PFSK-1 (cell line): ENCODE measurements at regions not wholly inside any gene's neighbourhood (a gene's known extent, or its start where the extent isn't known, plus 50 kb on each side); places are given as distances from the start of the nearest gene placed in this dataset.

Experiments used
- FOXP2 ChIP-seq: optimal IDR thresholded peaks from 2 replicates; pipeline ENCODE3; 2011; ENCODE audit warnings: borderline replicate concordance, control low read depth, inconsistent platforms; ENCODE audit not compliant: insufficient read depth; ENCODE audit errors: extremely low read length, extremely low read depth
- POLR2AphosphoS5 ChIP-seq: IDR thresholded peaks from 2 replicates; pipeline ENCODE4 v1.6.1; 2012; ENCODE audit warnings: low read depth, mild to moderate bottlenecking, control low read depth, low read length, moderate library complexity
- SIN3A ChIP-seq: IDR thresholded peaks from 2 replicates; pipeline ENCODE4 v1.6.1; 2012; ENCODE audit warnings: mild to moderate bottlenecking, low read length, moderate library complexity, borderline replicate concordance; ENCODE audit not compliant: insufficient read depth
- TAF1 ChIP-seq: IDR thresholded peaks from 2 replicates; pipeline ENCODE4 v1.6.1; 2012; ENCODE audit warnings: low read length, control low read depth, borderline replicate concordance; ENCODE audit not compliant: insufficient read depth
- TF ChIP-seq, protein P1 (sequence below), 2 experiments: IDR thresholded peaks; 2 replicates each; pipeline versions ENCODE4 v1.6.1 to v1.8.0; 2011 to 2012; ENCODE audit warnings: low read depth in 2 of 2, low read length in 2 of 2, control low read depth in 1 of 2, inconsistent platforms in 1 of 2, mild to moderate bottlenecking in 1 of 2, moderate library complexity in 1 of 2; ENCODE audit not compliant: insufficient read depth in 1 of 2

DNA sequence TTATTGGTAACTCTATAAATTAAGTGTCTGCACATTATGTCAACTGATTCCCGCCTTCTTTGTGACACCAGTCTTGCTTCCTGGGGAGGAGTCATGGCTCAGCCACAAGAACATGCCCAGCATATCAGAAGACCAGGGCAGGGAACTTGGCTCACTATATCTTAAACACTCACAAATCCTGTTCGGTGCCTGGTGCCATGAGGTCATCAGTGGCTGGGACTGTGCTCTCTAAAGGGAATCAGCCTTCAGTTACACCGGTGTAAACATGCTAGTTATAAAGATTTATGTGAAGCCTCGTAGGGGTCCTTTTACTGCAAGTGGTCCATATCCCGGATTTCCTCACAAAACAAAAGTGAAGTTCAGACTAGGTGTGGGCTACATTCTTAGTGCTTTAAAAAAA is 73.1 kb upstream of the ZNF521 start:
- TF ChIP-seq POLR2AphosphoS5 (no peak), SIN3A (no peak), TAF1 (no peak), FOXP2 (no peak)
- TF ChIP-seq, protein P1, sequence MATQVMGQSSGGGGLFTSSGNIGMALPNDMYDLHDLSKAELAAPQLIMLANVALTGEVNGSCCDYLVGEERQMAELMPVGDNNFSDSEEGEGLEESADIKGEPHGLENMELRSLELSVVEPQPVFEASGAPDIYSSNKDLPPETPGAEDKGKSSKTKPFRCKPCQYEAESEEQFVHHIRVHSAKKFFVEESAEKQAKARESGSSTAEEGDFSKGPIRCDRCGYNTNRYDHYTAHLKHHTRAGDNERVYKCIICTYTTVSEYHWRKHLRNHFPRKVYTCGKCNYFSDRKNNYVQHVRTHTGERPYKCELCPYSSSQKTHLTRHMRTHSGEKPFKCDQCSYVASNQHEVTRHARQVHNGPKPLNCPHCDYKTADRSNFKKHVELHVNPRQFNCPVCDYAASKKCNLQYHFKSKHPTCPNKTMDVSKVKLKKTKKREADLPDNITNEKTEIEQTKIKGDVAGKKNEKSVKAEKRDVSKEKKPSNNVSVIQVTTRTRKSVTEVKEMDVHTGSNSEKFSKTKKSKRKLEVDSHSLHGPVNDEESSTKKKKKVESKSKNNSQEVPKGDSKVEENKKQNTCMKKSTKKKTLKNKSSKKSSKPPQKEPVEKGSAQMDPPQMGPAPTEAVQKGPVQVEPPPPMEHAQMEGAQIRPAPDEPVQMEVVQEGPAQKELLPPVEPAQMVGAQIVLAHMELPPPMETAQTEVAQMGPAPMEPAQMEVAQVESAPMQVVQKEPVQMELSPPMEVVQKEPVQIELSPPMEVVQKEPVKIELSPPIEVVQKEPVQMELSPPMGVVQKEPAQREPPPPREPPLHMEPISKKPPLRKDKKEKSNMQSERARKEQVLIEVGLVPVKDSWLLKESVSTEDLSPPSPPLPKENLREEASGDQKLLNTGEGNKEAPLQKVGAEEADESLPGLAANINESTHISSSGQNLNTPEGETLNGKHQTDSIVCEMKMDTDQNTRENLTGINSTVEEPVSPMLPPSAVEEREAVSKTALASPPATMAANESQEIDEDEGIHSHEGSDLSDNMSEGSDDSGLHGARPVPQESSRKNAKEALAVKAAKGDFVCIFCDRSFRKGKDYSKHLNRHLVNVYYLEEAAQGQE (IDR thresholded peaks at IDR 0.05; ENCODE audit: insufficient read depth in 1 of 2, low read depth in 2 of 2, low read length in 2 of 2), result no peak
